Stimulated activated CD4-positive, alpha-beta T cell treated with anti-CD3 and anti-CD28 coated beads, Interleukin-2, amount 100 ng/mL, for 48 hours (primary cell): ENCODE measurements at regions not wholly inside any gene's neighbourhood (a gene's known extent, or its start where the extent isn't known, plus 50 kb on each side); places are given as distances from the start of the nearest gene placed in this dataset.
"Not testable (repeated sequence)": the region's sequence is repeated elsewhere in the genome, so short reads cannot be mapped to it uniquely, and the experiment has no call there.

Source experiments
- DNase-seq, 2 donors: peaks; one replicate each; pipeline ENCODE4 v3.0.0-alpha.2; 2020

- no peak for DNase-seq
Measured at GRCh38 chr9:96156171-96156974, 145.6 kb downstream of the HSD17B3 start.

DNA sequence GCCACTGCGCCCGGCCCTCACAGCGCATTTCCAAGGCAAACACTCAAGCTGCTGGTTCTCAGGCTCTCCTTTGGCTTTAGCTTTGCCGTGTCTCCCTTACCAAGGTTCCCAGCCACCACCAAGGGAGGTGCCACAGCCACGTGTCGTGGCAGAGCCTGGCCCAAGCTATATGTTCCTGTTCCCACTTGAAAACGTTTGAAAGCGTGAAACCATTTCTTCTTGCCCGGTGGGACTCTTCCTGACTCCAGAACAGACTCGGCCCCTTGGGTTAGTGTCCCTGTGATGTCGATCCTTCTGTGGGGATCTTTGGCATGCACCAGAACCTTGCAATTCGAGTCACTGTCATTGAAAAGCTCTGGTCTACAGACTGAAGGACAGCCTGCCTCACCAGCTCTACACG, 147.9 kb downstream of the HSD17B3 start:
- no peak for DNase-seq

- no peak for DNase-seq
Measured at GRCh38 chr9:96152550-96152949, 149.4 kb downstream of the HSD17B3 start.

GRCh38 chr9:96150324-96151227, 151.4 kb downstream of the HSD17B3 start:
- DNase-seq: peak; percentile 37 to 44

GRCh38 chr9:96149533-96150280, 152.3 kb downstream of the HSD17B3 start:
- no peak for DNase-seq

GRCh38 chr9:96148634-96149532, 153.1 kb downstream of the HSD17B3 start:
- no peak for DNase-seq

- not testable (repeated sequence) for DNase-seq
Measured at GRCh38 chr9:96147029-96147428, 154.9 kb downstream of the HSD17B3 start.

DNA sequence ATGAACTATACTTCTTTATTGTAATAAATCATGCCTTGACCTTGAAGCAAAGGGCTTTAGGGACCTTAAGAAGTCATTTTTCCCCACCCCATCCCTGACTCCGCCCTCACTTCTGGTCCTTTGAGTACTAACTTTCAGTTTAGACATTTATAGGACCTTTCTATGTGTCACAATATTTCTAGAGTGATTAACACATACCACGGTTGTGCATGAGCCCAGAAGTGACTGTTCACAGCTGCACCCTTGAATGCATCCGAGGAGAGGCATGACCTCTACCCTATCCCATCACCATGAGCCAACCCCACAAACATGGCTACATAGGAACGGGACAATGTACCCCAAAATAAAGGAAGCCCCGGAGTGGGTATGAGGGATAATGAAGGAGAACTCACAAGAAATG, 160.3 kb downstream of the HSD17B3 start:
- no peak for DNase-seq

DNA sequence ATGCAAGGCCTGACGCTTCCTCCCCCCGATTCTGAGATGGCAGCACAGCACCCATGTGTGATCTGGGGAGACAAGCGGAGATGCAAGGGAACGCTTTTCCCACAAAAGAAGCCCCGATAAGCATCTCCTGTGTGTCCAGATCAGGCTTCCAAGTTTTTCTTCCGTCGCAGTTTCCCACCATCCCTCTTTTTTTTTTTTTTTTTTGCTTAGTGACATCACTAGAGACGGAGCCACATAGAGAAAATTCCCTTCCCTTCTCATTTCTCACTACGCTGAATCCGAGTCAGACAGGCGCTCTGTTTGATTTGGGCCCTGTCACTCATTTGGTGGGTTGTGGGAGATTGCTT, 160.9 kb downstream of the HSD17B3 start:
- no peak for DNase-seq

- no peak for DNase-seq
Measured at GRCh38 chr9:96140296-96141127, 161.5 kb downstream of the HSD17B3 start.

- no peak for DNase-seq
Measured at GRCh38 chr9:96139592-96140295, 162.2 kb downstream of the HSD17B3 start.

GRCh38 chr9:96138616-96139015, 163.4 kb downstream of the HSD17B3 start:
- DNase-seq: no peak

- DNase-seq: no peak
Measured at GRCh38 chr9:96137671-96138429, 164.1 kb downstream of the HSD17B3 start.

DNA sequence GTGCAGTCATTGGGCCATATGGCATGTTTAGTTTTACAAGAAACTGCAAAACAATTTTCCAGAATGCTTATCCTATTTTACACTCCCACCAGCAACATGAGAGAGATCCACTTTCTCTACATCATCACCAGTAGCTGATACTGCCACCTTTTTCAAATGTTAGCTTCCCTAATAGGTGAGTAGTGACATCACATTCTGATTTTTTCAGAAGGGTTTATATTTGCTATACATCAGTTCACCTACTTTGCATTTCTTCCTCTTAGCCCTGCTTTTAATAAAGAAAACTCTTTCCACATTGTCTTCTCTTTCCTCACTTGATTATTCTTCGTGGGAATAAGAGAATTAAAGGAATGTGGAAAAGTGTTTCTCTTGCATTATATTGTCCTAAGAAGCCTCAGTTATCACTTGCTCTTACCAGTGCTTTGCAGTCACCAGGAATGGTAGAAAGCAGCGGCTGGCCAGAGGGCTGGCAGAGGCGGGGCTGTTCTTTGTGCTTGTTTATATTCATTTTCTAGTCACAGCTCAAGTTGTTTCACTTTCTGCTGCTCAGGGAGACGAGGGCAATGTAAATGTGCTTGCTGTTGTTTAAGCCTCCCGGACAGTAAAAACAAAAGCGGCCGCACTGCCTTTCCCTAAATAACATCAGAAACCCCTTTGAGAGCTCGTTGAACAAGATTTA, 164.8 kb downstream of the HSD17B3 start:
- no peak for DNase-seq

GRCh38 chr9:96135753-96136290, 166.2 kb downstream of the HSD17B3 start:
- no peak for DNase-seq

DNA sequence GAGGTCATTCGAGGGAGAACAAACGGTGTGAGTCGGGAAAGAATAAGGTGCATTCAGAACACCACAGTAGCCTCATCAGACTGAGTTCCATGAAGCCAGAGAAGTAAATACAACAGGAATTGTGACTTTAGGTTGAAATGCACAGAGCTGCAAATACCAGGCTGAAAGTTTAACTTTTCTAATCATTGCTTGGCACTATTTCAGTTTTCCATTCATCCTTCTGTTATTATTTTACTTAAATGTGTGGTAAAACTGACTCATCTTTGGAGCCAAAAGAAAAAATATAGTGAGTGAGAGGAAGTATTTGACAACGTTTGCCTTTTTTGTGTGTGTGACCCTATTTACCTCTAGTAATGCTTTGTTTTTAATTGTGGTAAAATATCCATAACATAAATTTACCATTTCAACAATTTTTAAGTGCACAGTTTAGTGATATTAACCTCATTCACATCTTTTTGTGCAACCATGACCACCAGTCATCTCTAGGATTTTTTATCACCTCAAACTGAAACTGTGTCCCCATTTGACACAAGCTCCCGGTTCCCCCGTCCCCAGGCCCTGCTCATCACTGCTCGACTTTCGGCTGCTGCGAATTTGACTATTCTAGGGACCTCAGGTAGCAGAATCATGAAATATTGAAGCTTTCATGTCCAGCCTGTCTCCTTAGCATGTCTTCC, 166.8 kb downstream of the HSD17B3 start:
- DNase-seq: no peak

DNA sequence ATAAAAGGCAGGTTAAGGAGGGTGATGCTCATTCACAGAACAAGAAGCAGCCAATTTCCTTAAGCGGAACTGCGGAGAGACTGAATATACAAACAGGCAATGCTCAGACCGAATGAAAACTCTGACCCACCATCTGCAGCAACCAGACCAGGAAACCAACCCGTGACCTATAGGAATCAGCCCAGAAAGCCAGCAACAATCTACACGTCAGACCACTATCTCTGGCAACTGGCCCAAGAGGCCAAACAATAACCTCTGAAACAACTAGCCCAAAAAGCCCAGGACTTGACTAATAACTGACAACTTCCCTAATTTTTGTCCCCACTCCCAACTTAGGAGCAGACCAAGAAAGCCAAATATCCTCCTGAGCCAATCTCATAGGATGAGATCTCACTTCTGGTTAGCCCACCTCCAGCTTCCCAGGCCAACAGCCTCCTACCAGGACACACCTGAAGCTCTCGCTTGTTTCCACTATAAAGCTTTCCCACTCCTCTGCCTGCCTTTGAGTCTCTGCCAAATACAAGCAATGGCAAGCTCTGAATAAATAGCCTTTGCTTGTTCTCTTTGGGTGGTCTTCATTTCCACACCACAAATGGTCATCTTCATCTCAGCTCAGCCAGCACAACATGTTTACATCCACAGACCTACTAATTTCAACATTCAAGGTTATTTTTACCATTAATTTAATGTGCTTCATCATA, 168.5 kb downstream of the HSD17B3 start:
- DNase-seq: no peak

DNA sequence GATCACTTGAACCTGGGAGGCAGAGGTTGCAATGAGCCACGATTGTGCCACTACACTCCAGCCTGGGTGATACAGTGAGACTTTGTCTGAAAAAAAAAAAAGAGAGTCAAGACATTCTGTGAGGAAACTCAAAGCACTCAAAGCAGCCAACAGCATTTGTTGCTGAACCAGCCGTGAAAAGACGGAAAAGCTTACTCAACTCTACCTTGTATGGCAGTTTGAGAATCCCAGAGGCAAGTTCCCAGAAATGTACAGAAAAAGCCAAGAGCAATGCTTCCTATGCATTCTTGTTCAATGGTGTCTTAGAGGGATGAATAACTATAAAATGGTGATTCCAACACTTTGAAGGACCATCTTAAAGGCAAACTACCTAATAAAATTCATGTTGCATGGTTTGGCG, 170.2 kb downstream of the HSD17B3 start:
- DNase-seq: no peak
